Liver (tissue), 8 donors: ENCODE measurements at regions not wholly inside any gene's neighbourhood (a gene's known extent, or its start where the extent isn't known, plus 50 kb on each side); places are given as distances from the start of the nearest gene placed in this dataset.

Experiments
- DNase-seq: peaks from one replicate; pipeline ENCODE4 v3.0.0-alpha.2; 2017; ENCODE audit warnings: low spot score
- H3K27ac ChIP-seq, 2 donors: one replicate each; pipeline ENCODE4 v1.7.0; 2013; ENCODE audit warnings: inconsistent platforms in 2 of 2, low read length in 2 of 2, control low read depth in 1 of 2, low read depth in 1 of 2, mild to moderate bottlenecking in 1 of 2
- H3K27me3 ChIP-seq, 4 donors: one replicate each; pipeline versions ENCODE4 v1.6.1 to v1.7.0; 2013; ENCODE audit warnings: low read length in 3 of 4, inconsistent platforms in 1 of 4, mild to moderate bottlenecking in 1 of 4, moderate library complexity in 1 of 4; ENCODE audit not compliant: control insufficient read depth in 4 of 4, insufficient read depth in 4 of 4
- H3K36me3 ChIP-seq, 4 donors: one replicate each; pipeline versions ENCODE4 v1.6.1 to v1.7.0; 2013; ENCODE audit warnings: low read length in 3 of 4, mild to moderate bottlenecking in 3 of 4, low read depth in 1 of 4, moderate library complexity in 1 of 4; ENCODE audit not compliant: control insufficient read depth in 4 of 4, insufficient read depth in 3 of 4
- H3K4me1 ChIP-seq, 4 donors: one replicate each; pipeline versions ENCODE4 v1.6.1 to v1.7.0; 2013; ENCODE audit warnings: low read length in 3 of 4, mild to moderate bottlenecking in 3 of 4, moderate library complexity in 1 of 4; ENCODE audit not compliant: control insufficient read depth in 4 of 4, insufficient read depth in 4 of 4
- H3K4me3 ChIP-seq, 3 donors: one replicate each; pipeline versions ENCODE4 v1.6.1 to v1.7.0; 2013; ENCODE audit warnings: low read length in 3 of 3, control low read depth in 1 of 3, low read depth in 1 of 3, mild to moderate bottlenecking in 1 of 3
- H3K9ac ChIP-seq, 2 donors: one replicate each; pipeline ENCODE4 v1.7.0; 2013; ENCODE audit warnings: low read length in 2 of 2, mild to moderate bottlenecking in 2 of 2, moderate library complexity in 2 of 2, control low read depth in 1 of 2, low read depth in 1 of 2
- H3K9me3 ChIP-seq, 4 donors: one replicate each; pipeline versions ENCODE4 v1.6.1 to v1.7.0; 2013; ENCODE audit warnings: low read length in 3 of 4; ENCODE audit not compliant: control insufficient read depth in 4 of 4
- EGR1 ChIP-seq, 2 donors: IDR thresholded peaks; 2 replicates each; pipeline ENCODE4 v1.6.1; 2016 to 2018; ENCODE audit warnings: antibody characterized with exemption in 2 of 2, low read depth in 2 of 2
- FOXA1 ChIP-seq: IDR thresholded peaks from 2 replicates; pipeline ENCODE4 v1.6.1; 2016; ENCODE audit warnings: antibody characterized with exemption
- FOXA2 ChIP-seq: IDR thresholded peaks from 2 replicates; pipeline ENCODE4 v1.6.1; 2016; ENCODE audit warnings: antibody characterized with exemption
- HNF4A ChIP-seq, 2 donors: conservative IDR thresholded peaks; 2 replicates each; pipeline ENCODE4 v1.6.1; 2016; ENCODE audit warnings: antibody characterized with exemption in 2 of 2, mild to moderate bottlenecking in 2 of 2
- JUND ChIP-seq, 2 donors: IDR thresholded peaks; 2 replicates each; pipeline ENCODE4 v1.6.1; 2016; ENCODE audit warnings: antibody characterized with exemption in 2 of 2
- NR2F2 ChIP-seq: IDR thresholded peaks from 2 replicates; pipeline ENCODE4 v1.6.1; 2016; ENCODE audit warnings: antibody characterized with exemption
- RAD21 ChIP-seq, 2 donors: IDR thresholded peaks; 2 replicates each; pipeline ENCODE4 v1.6.1; 2016; ENCODE audit warnings: antibody characterized with exemption in 2 of 2, mild to moderate bottlenecking in 2 of 2
- RXRA ChIP-seq, 2 donors: IDR thresholded peaks; 2 replicates each; pipeline ENCODE4 v1.6.1; 2017 to 2018; ENCODE audit warnings: antibody characterized with exemption in 2 of 2, mild to moderate bottlenecking in 1 of 2
- SP1 ChIP-seq: IDR thresholded peaks from 2 replicates; pipeline ENCODE4 v1.6.1; 2018; ENCODE audit warnings: antibody characterized with exemption, mild to moderate bottlenecking
- TAF1 ChIP-seq: conservative IDR thresholded peaks from 2 replicates; pipeline ENCODE4 v1.6.1; 2016; ENCODE audit warnings: antibody characterized with exemption, mild to moderate bottlenecking
- YY1 ChIP-seq: IDR thresholded peaks from 2 replicates; pipeline ENCODE4 v1.6.1; 2016; ENCODE audit warnings: antibody characterized with exemption, mild to moderate bottlenecking
- ZBTB33 ChIP-seq: IDR thresholded peaks from 2 replicates; pipeline ENCODE4 v1.6.1; 2016; ENCODE audit warnings: antibody characterized with exemption
- WGBS: extraction: QIAGEN DNeasy Blood & Tissue Kit; methylation state at CpG from one replicate; pipeline ENCODE4 v1.1.7; 2013; 5-methylcytosine and 5-hydroxymethylcytosine counted together
- TF ChIP-seq, protein P1 (sequence below): IDR thresholded peaks from 2 replicates; pipeline ENCODE4 v1.6.1; 2016; ENCODE audit warnings: antibody characterized with exemption
- TF ChIP-seq, protein P2 (sequence below): fragments of 150-350 bp; IDR thresholded peaks from 2 replicates; pipeline ENCODE4 v1.5.1; 2017; ENCODE audit warnings: improper control_type of control experiment, low read depth, low read length; ENCODE audit not compliant: missing input control
- TF ChIP-seq, protein P3 (sequence below): IDR thresholded peaks from 2 replicates; pipeline ENCODE4 v1.6.1; 2016; ENCODE audit warnings: antibody characterized with exemption, mild to moderate bottlenecking
- donor health status: healthy.
- donor health status: healthy.
- donor health status: healthy.
- donor health status: healthy.
- donor health status: healthy.

GRCh38 chr5:176183321-176184074, 54.7 kb upstream of the SIMC1 start (continued):
- no peak for TF ChIP-seq ZBTB33
- TF ChIP-seq HNF4A (conservative IDR thresholded peaks at IDR 0.05): no peak
- TF ChIP-seq NR2F2: no peak
- TF ChIP-seq YY1: no peak
- no peak for TF ChIP-seq FOXA1
- TF ChIP-seq, protein P1, sequence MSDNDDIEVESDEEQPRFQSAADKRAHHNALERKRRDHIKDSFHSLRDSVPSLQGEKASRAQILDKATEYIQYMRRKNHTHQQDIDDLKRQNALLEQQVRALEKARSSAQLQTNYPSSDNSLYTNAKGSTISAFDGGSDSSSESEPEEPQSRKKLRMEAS: no peak
- TF ChIP-seq RAD21 (IDR thresholded peaks at IDR 0.05): no peak
- TF ChIP-seq FOXA2: no peak

- H3K36me3 ChIP-seq: no peaks in the 10 kb centered on the region
- no peak for DNase-seq
- H3K4me1 ChIP-seq: no peaks in the 10 kb centered on the region
- no peak overlapping the region for H3K9ac ChIP-seq
- 82% methylated on average over 6 of the region's 6 CpGs for WGBS
- TF ChIP-seq TAF1: no peak
- TF ChIP-seq, protein P2, sequence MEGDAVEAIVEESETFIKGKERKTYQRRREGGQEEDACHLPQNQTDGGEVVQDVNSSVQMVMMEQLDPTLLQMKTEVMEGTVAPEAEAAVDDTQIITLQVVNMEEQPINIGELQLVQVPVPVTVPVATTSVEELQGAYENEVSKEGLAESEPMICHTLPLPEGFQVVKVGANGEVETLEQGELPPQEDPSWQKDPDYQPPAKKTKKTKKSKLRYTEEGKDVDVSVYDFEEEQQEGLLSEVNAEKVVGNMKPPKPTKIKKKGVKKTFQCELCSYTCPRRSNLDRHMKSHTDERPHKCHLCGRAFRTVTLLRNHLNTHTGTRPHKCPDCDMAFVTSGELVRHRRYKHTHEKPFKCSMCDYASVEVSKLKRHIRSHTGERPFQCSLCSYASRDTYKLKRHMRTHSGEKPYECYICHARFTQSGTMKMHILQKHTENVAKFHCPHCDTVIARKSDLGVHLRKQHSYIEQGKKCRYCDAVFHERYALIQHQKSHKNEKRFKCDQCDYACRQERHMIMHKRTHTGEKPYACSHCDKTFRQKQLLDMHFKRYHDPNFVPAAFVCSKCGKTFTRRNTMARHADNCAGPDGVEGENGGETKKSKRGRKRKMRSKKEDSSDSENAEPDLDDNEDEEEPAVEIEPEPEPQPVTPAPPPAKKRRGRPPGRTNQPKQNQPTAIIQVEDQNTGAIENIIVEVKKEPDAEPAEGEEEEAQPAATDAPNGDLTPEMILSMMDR: no peak
- no peak for TF ChIP-seq EGR1 (IDR thresholded peaks at IDR 0.05; ENCODE audit: low read depth in 2 of 2)
- TF ChIP-seq SP1: no peak
- TF ChIP-seq, protein P3, sequence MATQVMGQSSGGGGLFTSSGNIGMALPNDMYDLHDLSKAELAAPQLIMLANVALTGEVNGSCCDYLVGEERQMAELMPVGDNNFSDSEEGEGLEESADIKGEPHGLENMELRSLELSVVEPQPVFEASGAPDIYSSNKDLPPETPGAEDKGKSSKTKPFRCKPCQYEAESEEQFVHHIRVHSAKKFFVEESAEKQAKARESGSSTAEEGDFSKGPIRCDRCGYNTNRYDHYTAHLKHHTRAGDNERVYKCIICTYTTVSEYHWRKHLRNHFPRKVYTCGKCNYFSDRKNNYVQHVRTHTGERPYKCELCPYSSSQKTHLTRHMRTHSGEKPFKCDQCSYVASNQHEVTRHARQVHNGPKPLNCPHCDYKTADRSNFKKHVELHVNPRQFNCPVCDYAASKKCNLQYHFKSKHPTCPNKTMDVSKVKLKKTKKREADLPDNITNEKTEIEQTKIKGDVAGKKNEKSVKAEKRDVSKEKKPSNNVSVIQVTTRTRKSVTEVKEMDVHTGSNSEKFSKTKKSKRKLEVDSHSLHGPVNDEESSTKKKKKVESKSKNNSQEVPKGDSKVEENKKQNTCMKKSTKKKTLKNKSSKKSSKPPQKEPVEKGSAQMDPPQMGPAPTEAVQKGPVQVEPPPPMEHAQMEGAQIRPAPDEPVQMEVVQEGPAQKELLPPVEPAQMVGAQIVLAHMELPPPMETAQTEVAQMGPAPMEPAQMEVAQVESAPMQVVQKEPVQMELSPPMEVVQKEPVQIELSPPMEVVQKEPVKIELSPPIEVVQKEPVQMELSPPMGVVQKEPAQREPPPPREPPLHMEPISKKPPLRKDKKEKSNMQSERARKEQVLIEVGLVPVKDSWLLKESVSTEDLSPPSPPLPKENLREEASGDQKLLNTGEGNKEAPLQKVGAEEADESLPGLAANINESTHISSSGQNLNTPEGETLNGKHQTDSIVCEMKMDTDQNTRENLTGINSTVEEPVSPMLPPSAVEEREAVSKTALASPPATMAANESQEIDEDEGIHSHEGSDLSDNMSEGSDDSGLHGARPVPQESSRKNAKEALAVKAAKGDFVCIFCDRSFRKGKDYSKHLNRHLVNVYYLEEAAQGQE: no peak
- no peak for TF ChIP-seq HNF4A (conservative IDR thresholded peaks at IDR 0.05)
- TF ChIP-seq RXRA (IDR thresholded peaks at IDR 0.05): no peak
- TF ChIP-seq ZBTB33: no peak
- no peak for TF ChIP-seq NR2F2
- no peak for TF ChIP-seq YY1
- TF ChIP-seq JUND (IDR thresholded peaks at IDR 0.05): no peak
- no peak overlapping the region for H3K4me3 ChIP-seq
- H3K27ac ChIP-seq: no peak overlapping the region
- H3K27me3 ChIP-seq: no peaks in the 10 kb centered on the region
- no peaks in the 10 kb centered on the region for H3K9me3 ChIP-seq
Measured at GRCh38 chr5:176184608-176185132, 53.6 kb upstream of the SIMC1 start.
